Parathyroid adenoma (tissue), 2 donors: ENCODE measurements at regions not wholly inside any gene's neighbourhood (a gene's known extent, or its start where the extent isn't known, plus 50 kb on each side); places are given as distances from the start of the nearest gene placed in this dataset.

Experiments used
- H2AFZ ChIP-seq: fragments of 300-600 bp; sonication (generic); one replicate; pipeline ENCODE4 v1.7.0; 2017; ENCODE audit warnings: antibody characterized with exemption, mild to moderate bottlenecking
- H3K27ac ChIP-seq: fragments of 300-600 bp; sonication (generic); one replicate; pipeline ENCODE4 v1.7.0; 2017
- H3K27me3 ChIP-seq: fragments of 300-600 bp; sonication (generic); one replicate; pipeline ENCODE4 v1.7.0; 2017; ENCODE audit warnings: low read length; ENCODE audit not compliant: control insufficient read depth, insufficient read depth
- H3K36me3 ChIP-seq: fragments of 300-600 bp; sonication (generic); one replicate; pipeline ENCODE4 v1.7.0; 2017; ENCODE audit warnings: low read length; ENCODE audit not compliant: control insufficient read depth, insufficient read depth
- H3K4me1 ChIP-seq: fragments of 300-600 bp; sonication (generic); one replicate; pipeline ENCODE4 v1.7.0; 2017; ENCODE audit warnings: control low read depth
- H3K4me2 ChIP-seq: fragments of 300-600 bp; sonication (generic); one replicate; pipeline ENCODE4 v1.7.0; 2017; ENCODE audit warnings: low read length
- H3K4me3 ChIP-seq: fragments of 300-600 bp; sonication (generic); one replicate; pipeline ENCODE4 v1.7.0; 2017; ENCODE audit warnings: low read depth, low read length
- H3K79me2 ChIP-seq: fragments of 300-600 bp; sonication (generic); one replicate; pipeline ENCODE4 v1.7.0; 2017; ENCODE audit warnings: control low read depth
- H3K9ac ChIP-seq: fragments of 300-600 bp; sonication (generic); one replicate; pipeline ENCODE4 v1.7.0; 2017; ENCODE audit warnings: mild to moderate bottlenecking
- H3K9me3 ChIP-seq: fragments of 300-600 bp; sonication (generic); one replicate; pipeline ENCODE4 v1.7.0; 2017; ENCODE audit warnings: low read length; ENCODE audit not compliant: control insufficient read depth
- CTCF ChIP-seq: fragments of 300-600 bp; sonication (generic); IDR thresholded peaks from one replicate; pipeline ENCODE4 v1.7.0; 2017; ENCODE audit warnings: antibody characterized with exemption, mild to moderate bottlenecking
- donor health status: primary hyperparathyroidism.

GRCh38 chr10:126795318-126795717, 109.9 kb upstream of the DOCK1 start:
- H3K4me3 ChIP-seq = no peak overlapping the region
- H3K4me2 ChIP-seq = no peak overlapping the region
- H3K9me3 ChIP-seq = no peaks in the 10 kb centered on the region
- no peak overlapping the region for H2AFZ ChIP-seq
- H3K9ac ChIP-seq = no peak overlapping the region
- no peaks in the 10 kb centered on the region for H3K4me1 ChIP-seq
- no peaks in the 10 kb centered on the region for H3K27me3 ChIP-seq
- no peak for TF ChIP-seq CTCF
- no peaks in the 10 kb centered on the region for H3K79me2 ChIP-seq
- H3K27ac ChIP-seq = no peak overlapping the region
- H3K36me3 ChIP-seq = no peaks in the 10 kb centered on the region

DNA sequence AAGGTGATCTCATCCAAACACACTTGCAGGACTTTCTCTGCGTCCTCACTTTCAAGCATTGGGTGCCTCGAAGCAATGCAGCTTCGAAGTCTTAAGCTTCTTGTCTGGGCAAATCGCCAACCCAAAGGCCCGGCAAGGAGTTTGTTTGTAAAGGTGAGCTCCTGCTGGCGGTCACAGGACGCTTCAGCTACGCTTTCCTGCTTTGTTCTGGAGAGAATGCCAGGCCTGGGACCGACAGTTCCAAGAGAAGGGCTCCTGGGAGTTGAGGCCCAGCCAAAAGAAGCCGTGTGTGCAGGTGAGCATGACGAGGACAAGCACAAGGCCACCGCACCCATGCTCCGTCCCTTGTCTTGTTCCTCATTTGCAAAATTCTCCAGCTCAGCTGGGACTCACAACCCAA, 106.6 kb upstream of the DOCK1 start:
- Histone ChIP-seq H3K4me1 (no peaks in the 10 kb centered on the region), H2AFZ (no peak overlapping the region), H3K27ac (no peak overlapping the region), H3K27me3 (no peaks in the 10 kb centered on the region), H3K4me3 (no peak overlapping the region), H3K4me2 (no peak overlapping the region), H3K9ac (no peak overlapping the region), H3K36me3 (no peaks in the 10 kb centered on the region), H3K79me2 (no peaks in the 10 kb centered on the region), H3K9me3 (no peaks in the 10 kb centered on the region)
- TF ChIP-seq CTCF = no peak

DNA sequence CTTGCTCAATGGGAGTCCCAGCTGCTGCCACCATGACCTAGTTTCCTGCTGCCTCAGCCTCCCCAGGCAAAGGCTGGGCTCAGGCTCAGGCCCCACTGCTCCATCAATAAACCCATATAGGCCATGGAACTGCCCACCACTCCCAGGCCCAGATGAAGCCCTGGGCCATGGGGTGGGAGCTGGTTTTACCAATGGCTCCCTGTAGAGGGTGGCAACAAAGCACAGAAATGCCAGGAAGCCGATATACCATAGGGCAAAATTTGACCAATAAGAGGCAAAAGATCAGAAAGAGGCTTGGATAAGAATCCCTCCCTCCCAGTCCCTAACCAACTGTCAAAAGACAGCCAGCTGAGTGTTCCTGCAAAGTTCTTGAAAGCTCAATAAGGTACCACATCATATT, 101.8 kb upstream of the DOCK1 start:
- Histone ChIP-seq H2AFZ (no peak overlapping the region), H3K79me2 (no peaks in the 10 kb centered on the region), H3K9me3 (no peaks in the 10 kb centered on the region), H3K4me2 (no peak overlapping the region), H3K27me3 (no peaks in the 10 kb centered on the region), H3K4me1 (no peaks in the 10 kb centered on the region), H3K9ac (no peak overlapping the region), H3K36me3 (no peaks in the 10 kb centered on the region), H3K27ac (no peak overlapping the region), H3K4me3 (no peak overlapping the region)
- no peak for TF ChIP-seq CTCF

DNA sequence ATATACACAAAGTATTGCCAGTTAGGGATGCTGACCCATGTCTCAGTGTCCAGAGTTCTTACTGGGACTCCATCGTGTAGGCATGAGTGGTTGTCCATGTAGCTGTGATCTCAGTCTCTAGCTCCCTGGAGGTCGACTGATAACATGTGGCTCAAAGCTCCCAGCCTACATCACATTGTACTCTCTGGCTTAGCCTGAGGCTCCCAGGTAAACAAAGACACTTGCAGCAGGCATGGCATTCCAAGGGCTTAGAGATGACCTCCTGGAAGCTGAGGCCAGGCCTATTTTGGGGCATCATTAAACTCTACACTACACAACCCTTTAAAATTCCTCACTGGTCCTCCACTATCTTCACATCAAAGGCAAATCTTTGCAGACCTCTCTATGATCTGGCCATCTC, 100.8 kb upstream of the DOCK1 start:
- no peaks in the 10 kb centered on the region for H3K36me3 ChIP-seq
- TF ChIP-seq CTCF = no peak
- no peaks in the 10 kb centered on the region for H3K27me3 ChIP-seq
- no peak overlapping the region for H3K9ac ChIP-seq
- no peaks in the 10 kb centered on the region for H3K9me3 ChIP-seq
- no peak overlapping the region for H3K4me2 ChIP-seq
- no peaks in the 10 kb centered on the region for H3K79me2 ChIP-seq
- no peak overlapping the region for H3K27ac ChIP-seq
- no peaks in the 10 kb centered on the region for H3K4me1 ChIP-seq
- H3K4me3 ChIP-seq = no peak overlapping the region
- no peak overlapping the region for H2AFZ ChIP-seq

GRCh38 chr10:126806498-126806897, 98.7 kb upstream of the DOCK1 start:
- H2AFZ ChIP-seq = no peak overlapping the region
- no peaks in the 10 kb centered on the region for H3K9me3 ChIP-seq
- no peak overlapping the region for H3K9ac ChIP-seq
- no peak overlapping the region for H3K4me2 ChIP-seq
- H3K36me3 ChIP-seq = no peaks in the 10 kb centered on the region
- no peaks in the 10 kb centered on the region for H3K27me3 ChIP-seq
- TF ChIP-seq CTCF = no peak
- no peaks in the 10 kb centered on the region for H3K4me1 ChIP-seq
- H3K4me3 ChIP-seq = no peak overlapping the region
- no peaks in the 10 kb centered on the region for H3K79me2 ChIP-seq
- no peak overlapping the region for H3K27ac ChIP-seq
